OCI-LY3 (cell line): ENCODE measurements at regions not wholly inside any gene's neighbourhood (a gene's known extent, or its start where the extent isn't known, plus 50 kb on each side); places are given as distances from the start of the nearest gene placed in this dataset.

Experiments used
- H2AFZ ChIP-seq: fragments of 200-600, 300-600 bp; shearing (Covaris generic); 2 replicates; pipeline ENCODE4 v1.6.0; 2014; ENCODE audit warnings: antibody characterized with exemption, low read depth, low read length
- H3K27ac ChIP-seq: fragments of 200-600, 300-600 bp; sonication (generic); 2 replicates; pipeline ENCODE4 v1.5.1; 2014; ENCODE audit warnings: mild to moderate bottlenecking, low read length, moderate library complexity, mixed read lengths
- H3K27me3 ChIP-seq: fragments of 200-600, 300-600 bp; sonication (generic); 2 replicates; pipeline ENCODE4 v1.6.1; 2014; ENCODE audit warnings: low read depth, low read length, mixed read lengths
- H3K36me3 ChIP-seq: fragments of 200-600, 300-600 bp; sonication (generic); replicated peaks from 2 replicates; pipeline ENCODE3; 2014; ENCODE audit warnings: low read depth, low read length, mixed read lengths
- H3K4me1 ChIP-seq: fragments of 300-600, 200-600 bp; sonication (generic); 2 replicates; pipeline ENCODE4 v1.6.1; 2014; ENCODE audit warnings: low read length, mixed read lengths
- H3K4me2 ChIP-seq: fragments of 200-600, 300-600 bp; sonication (generic); 2 replicates; pipeline ENCODE4 v1.6.1; 2014; ENCODE audit warnings: low read length, mixed read lengths
- H3K4me3 ChIP-seq: fragments of 300-600, 200-600 bp; sonication (generic); 2 replicates; pipeline ENCODE4 v1.5.1; 2014; ENCODE audit warnings: antibody characterized with exemption, mild to moderate bottlenecking, low read length, moderate library complexity
- H3K79me2 ChIP-seq: fragments of 300-600, 200-600 bp; shearing (Covaris generic); 2 replicates; pipeline ENCODE4 v1.6.1; 2014; ENCODE audit warnings: mild to moderate bottlenecking, low read length, mixed read lengths
- H3K9ac ChIP-seq: fragments of 300-600, 200-600 bp; shearing (Covaris generic); 2 replicates; pipeline ENCODE4 v1.6.0; 2014; ENCODE audit warnings: mild to moderate bottlenecking, low read length, moderate library complexity
- H3K9me3 ChIP-seq: fragments of 200-600, 300-600 bp; shearing (Covaris generic); 2 replicates; pipeline ENCODE4 v1.6.1; 2014; ENCODE audit warnings: low read length, mixed read lengths; ENCODE audit not compliant: insufficient read depth
- H4K20me1 ChIP-seq: fragments of 200-600, 300-600 bp; sonication (generic); 2 replicates; pipeline ENCODE4 v1.6.1; 2016; ENCODE audit warnings: low read length, mixed read lengths; ENCODE audit not compliant: insufficient read depth
- EZH2phosphoT487 ChIP-seq: fragments of 200-600 bp; shearing (Covaris generic); IDR thresholded peaks from 2 replicates; pipeline ENCODE4 v1.6.1; 2018; ENCODE audit warnings: antibody characterized with exemption, mixed run types, low read depth
- TF ChIP-seq, protein P1 (sequence below): fragments of 200-600, 300-600 bp; sonication (generic); IDR thresholded peaks from 2 replicates; pipeline ENCODE4 v1.5.1; 2014; ENCODE audit warnings: antibody characterized with exemption, low read length, low read depth

GRCh38 chr4:163217505-163217904, 50.8 kb upstream of the NAF1 start:
- no peak for TF ChIP-seq EZH2phosphoT487
- TF ChIP-seq, protein P1, sequence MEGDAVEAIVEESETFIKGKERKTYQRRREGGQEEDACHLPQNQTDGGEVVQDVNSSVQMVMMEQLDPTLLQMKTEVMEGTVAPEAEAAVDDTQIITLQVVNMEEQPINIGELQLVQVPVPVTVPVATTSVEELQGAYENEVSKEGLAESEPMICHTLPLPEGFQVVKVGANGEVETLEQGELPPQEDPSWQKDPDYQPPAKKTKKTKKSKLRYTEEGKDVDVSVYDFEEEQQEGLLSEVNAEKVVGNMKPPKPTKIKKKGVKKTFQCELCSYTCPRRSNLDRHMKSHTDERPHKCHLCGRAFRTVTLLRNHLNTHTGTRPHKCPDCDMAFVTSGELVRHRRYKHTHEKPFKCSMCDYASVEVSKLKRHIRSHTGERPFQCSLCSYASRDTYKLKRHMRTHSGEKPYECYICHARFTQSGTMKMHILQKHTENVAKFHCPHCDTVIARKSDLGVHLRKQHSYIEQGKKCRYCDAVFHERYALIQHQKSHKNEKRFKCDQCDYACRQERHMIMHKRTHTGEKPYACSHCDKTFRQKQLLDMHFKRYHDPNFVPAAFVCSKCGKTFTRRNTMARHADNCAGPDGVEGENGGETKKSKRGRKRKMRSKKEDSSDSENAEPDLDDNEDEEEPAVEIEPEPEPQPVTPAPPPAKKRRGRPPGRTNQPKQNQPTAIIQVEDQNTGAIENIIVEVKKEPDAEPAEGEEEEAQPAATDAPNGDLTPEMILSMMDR: no peak

More at GRCh38 chr4:163217505-163217904, 50.8 kb upstream of the NAF1 start:
- no peaks in the 10 kb centered on the region for H3K27me3 ChIP-seq
- peaks cover 31% of the 10 kb centered on the region for H3K4me1 ChIP-seq
- peak overlapping the region; percentile 45 for H3K4me2 ChIP-seq
- peak overlapping the region; percentile 15 for H3K4me3 ChIP-seq
- no peaks in the 10 kb centered on the region for H3K9me3 ChIP-seq
- H3K36me3 ChIP-seq: no peaks in the 10 kb centered on the region
- H3K9ac ChIP-seq: no peak overlapping the region
- H4K20me1 ChIP-seq: no peaks in the 10 kb centered on the region
- peak overlapping the region; percentile 49 for H3K27ac ChIP-seq
- no peaks in the 10 kb centered on the region for H3K79me2 ChIP-seq
- H2AFZ ChIP-seq: peak overlapping the region; percentile 26
